KMS-11 (cell line): ENCODE measurements at regions not wholly inside any gene's neighbourhood (a gene's known extent, or its start where the extent isn't known, plus 50 kb on each side); places are given as distances from the start of the nearest gene placed in this dataset.

Source experiments
- H2AFZ ChIP-seq: fragments of 200-600 bp; sonication (generic); 2 replicates; pipeline ENCODE4 v1.6.1; 2016; ENCODE audit warnings: antibody characterized with exemption, mixed run types, low read depth
- H3K27ac ChIP-seq: fragments of 200-600 bp; sonication (generic); 2 replicates; pipeline ENCODE4 v1.6.1; 2016; ENCODE audit warnings: mild to moderate bottlenecking, mixed run types
- H3K27me3 ChIP-seq: fragments of 200-600 bp; sonication (generic); 2 replicates; pipeline ENCODE4 v1.6.1; 2017; ENCODE audit warnings: mild to moderate bottlenecking, low read depth, mixed run types, moderate library complexity; ENCODE audit not compliant: insufficient read depth
- H3K36me3 ChIP-seq: fragments of 200-600 bp; sonication (generic); 2 replicates; pipeline ENCODE4 v1.6.1; 2017; ENCODE audit warnings: mild to moderate bottlenecking, mixed run types; ENCODE audit not compliant: insufficient read depth
- H3K4me1 ChIP-seq: fragments of 200-600 bp; sonication (generic); 2 replicates; pipeline ENCODE4 v1.6.1; 2016; ENCODE audit warnings: mild to moderate bottlenecking, low read depth, mixed run types; ENCODE audit not compliant: poor library complexity, severe bottlenecking
- H3K4me2 ChIP-seq: fragments of 200-600 bp; sonication (generic); 2 replicates; pipeline ENCODE4 v1.7.0; 2016; ENCODE audit warnings: mild to moderate bottlenecking, mixed run types
- H3K4me3 ChIP-seq: fragments of 200-600 bp; sonication (generic); IDR thresholded peaks from 2 replicates; pipeline ENCODE4 v1.6.1; 2017; ENCODE audit warnings: low read depth, low read length, mixed read lengths; ENCODE audit not compliant: insufficient read depth
- H3K79me2 ChIP-seq: fragments of 200-600 bp; sonication (generic); 2 replicates; pipeline ENCODE4 v1.6.1; 2016; ENCODE audit warnings: low read depth, mixed run types; ENCODE audit not compliant: insufficient read depth
- H3K9ac ChIP-seq: fragments of 200-600 bp; sonication (generic); 2 replicates; pipeline ENCODE4 v1.6.1; 2016; ENCODE audit warnings: mild to moderate bottlenecking, mixed run types
- H4K20me1 ChIP-seq: fragments of 200-600 bp; sonication (generic); 2 replicates; pipeline ENCODE4 v1.6.1; 2016; ENCODE audit warnings: mild to moderate bottlenecking, mixed run types; ENCODE audit not compliant: insufficient read depth
- TF ChIP-seq, protein P1 (sequence below): fragments of 200-600 bp; sonication (generic); conservative IDR thresholded peaks from 2 replicates; pipeline ENCODE4 v1.6.1; 2017; ENCODE audit warnings: low read depth, mild to moderate bottlenecking, antibody characterized with exemption, low read length, moderate library complexity, mixed read lengths

DNA sequence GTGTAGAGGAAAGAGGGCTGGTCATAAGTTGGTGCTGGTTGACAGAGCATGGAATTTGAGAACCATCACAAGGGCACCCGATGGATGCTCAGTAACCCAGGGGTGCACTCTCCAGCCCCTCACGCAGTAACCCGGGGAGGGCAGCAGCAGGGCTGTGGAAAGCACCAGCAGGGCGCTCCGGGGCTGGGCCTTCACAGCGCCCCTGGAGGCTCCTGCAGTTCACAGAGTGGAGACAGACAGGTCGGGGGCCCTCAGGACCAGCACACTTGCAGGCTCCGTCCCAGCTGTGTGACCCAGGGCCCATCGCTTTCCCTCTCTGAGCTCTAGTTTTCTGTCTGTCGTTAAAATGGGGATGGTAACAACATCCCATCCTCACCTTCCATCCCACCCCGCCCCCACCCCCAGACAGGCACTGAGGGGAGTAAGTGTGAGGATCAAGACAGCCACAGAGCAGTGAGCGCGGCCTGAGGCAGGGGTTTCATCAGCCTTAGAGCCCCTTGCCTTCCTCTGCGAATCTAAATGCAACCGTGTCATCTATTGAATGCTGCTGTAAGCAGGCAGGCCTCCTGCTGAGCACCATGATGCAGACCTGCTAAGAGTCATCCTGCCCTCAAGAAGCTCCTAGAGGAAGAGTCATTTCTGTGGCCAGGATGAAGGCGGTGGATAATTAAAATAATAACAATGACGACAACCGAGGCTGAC is 90.2 kb upstream of the LINGO1 start:
- Histone ChIP-seq H3K79me2 (no peaks in the 10 kb centered on the region), H3K27me3 (peaks cover 59% of the 10 kb centered on the region), H4K20me1 (no peaks in the 10 kb centered on the region), H3K4me2 (no peak overlapping the region), H2AFZ (no peak overlapping the region), H3K9ac (no peak overlapping the region), H3K27ac (no peak overlapping the region), H3K36me3 (no peaks in the 10 kb centered on the region), H3K4me3 (no peak overlapping the region), H3K4me1 (no peaks in the 10 kb centered on the region)
- TF ChIP-seq, protein P1, sequence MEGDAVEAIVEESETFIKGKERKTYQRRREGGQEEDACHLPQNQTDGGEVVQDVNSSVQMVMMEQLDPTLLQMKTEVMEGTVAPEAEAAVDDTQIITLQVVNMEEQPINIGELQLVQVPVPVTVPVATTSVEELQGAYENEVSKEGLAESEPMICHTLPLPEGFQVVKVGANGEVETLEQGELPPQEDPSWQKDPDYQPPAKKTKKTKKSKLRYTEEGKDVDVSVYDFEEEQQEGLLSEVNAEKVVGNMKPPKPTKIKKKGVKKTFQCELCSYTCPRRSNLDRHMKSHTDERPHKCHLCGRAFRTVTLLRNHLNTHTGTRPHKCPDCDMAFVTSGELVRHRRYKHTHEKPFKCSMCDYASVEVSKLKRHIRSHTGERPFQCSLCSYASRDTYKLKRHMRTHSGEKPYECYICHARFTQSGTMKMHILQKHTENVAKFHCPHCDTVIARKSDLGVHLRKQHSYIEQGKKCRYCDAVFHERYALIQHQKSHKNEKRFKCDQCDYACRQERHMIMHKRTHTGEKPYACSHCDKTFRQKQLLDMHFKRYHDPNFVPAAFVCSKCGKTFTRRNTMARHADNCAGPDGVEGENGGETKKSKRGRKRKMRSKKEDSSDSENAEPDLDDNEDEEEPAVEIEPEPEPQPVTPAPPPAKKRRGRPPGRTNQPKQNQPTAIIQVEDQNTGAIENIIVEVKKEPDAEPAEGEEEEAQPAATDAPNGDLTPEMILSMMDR, result no peak

- TF ChIP-seq, protein P1, result no peak
- no peak overlapping the region for H3K4me3 ChIP-seq
- no peaks in the 10 kb centered on the region for H3K36me3 ChIP-seq
- H3K4me1 ChIP-seq, result no peaks in the 10 kb centered on the region
- H4K20me1 ChIP-seq, result no peaks in the 10 kb centered on the region
- no peak overlapping the region for H2AFZ ChIP-seq
- no peak overlapping the region for H3K27ac ChIP-seq
- no peaks in the 10 kb centered on the region for H3K79me2 ChIP-seq
- H3K4me2 ChIP-seq, result no peak overlapping the region
- H3K9ac ChIP-seq, result no peak overlapping the region
- peaks cover 53% of the 10 kb centered on the region for H3K27me3 ChIP-seq
These were observed 89.3 kb upstream of the LINGO1 start for GRCh38 chr15:77721963-77722362.

DNA sequence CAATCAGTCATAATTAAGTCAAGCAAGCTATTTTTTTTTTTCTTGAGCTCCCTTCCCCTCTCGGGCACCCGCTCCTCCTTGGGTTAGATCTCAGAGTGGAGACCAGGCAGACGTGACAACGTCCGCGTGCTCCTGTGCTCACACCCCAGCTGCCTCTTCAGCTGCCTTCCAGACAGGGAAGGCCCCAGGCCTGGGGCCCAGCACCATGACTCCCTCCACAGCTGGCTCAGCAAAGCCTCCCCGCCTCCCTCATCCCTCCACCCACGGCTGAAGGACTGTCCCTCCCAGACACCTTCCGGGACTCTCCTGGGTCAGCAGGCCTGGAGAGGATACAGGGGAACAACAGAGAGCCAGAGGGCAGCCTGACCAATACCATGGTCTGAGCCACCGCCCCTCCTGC is 87.9 kb upstream of the LINGO1 start:
- TF ChIP-seq, protein P1, result no peak
- Histone ChIP-seq H4K20me1 (no peaks in the 10 kb centered on the region), H3K9ac (no peak overlapping the region), H3K4me3 (no peak overlapping the region), H3K79me2 (no peaks in the 10 kb centered on the region), H3K36me3 (no peaks in the 10 kb centered on the region), H2AFZ (no peak overlapping the region), H3K4me2 (no peak overlapping the region), H3K27me3 (peaks cover 42% of the 10 kb centered on the region), H3K4me1 (no peaks in the 10 kb centered on the region), H3K27ac (no peak overlapping the region)

- TF ChIP-seq, protein P1, result no peak
- Histone ChIP-seq H3K9ac (no peak overlapping the region), H3K27me3 (peaks cover 40% of the 10 kb centered on the region), H3K4me2 (no peak overlapping the region), H2AFZ (no peak overlapping the region), H3K36me3 (no peaks in the 10 kb centered on the region), H3K79me2 (no peaks in the 10 kb centered on the region), H3K4me3 (no peak overlapping the region), H3K4me1 (no peaks in the 10 kb centered on the region), H4K20me1 (no peaks in the 10 kb centered on the region), H3K27ac (no peak overlapping the region)
These were observed 87.5 kb upstream of the LINGO1 start for GRCh38 chr15:77720173-77720572.
